NCI-H526 treated with DMSO at 0.1 percent for 48 hours (cell line): ENCODE measurements at regions not wholly inside any gene's neighbourhood (a gene's known extent, or its start where the extent isn't known, plus 50 kb on each side); places are given as distances from the start of the nearest gene placed in this dataset.

ENCODE experiments used
- DNase-seq: peaks from one replicate; lab custom pipeline; 2025; lab: John Stamatoyannopoulos, UW

GRCh38 chr2:51650769-51651168 lies 618.8 kb upstream of the NRXN1 start:
- no peak for DNase-seq

- DNase-seq: no peak
These were observed 617.4 kb upstream of the NRXN1 start for GRCh38 chr2:51649366-51649765.

- DNase-seq: no peak
These were observed 606.9 kb upstream of the NRXN1 start for GRCh38 chr2:51638811-51639210.

GRCh38 chr2:51633073-51633472 lies 601.1 kb upstream of the NRXN1 start:
- DNase-seq: no peak

GRCh38 chr2:51629406-51629805 lies 597.5 kb upstream of the NRXN1 start:
- DNase-seq: no peak

GRCh38 chr2:51628917-51629316 lies 597.0 kb upstream of the NRXN1 start:
- DNase-seq: no peak

- DNase-seq: no peak
These were observed 593.1 kb upstream of the NRXN1 start for GRCh38 chr2:51624995-51625394.

- no peak for DNase-seq
These were observed 588.9 kb upstream of the NRXN1 start for GRCh38 chr2:51620796-51621195.

- no peak for DNase-seq
These were observed 588.0 kb upstream of the NRXN1 start for GRCh38 chr2:51619961-51620360.

- DNase-seq: no peak
These were observed 580.5 kb upstream of the NRXN1 start for GRCh38 chr2:51612387-51612786.

GRCh38 chr2:51601706-51602105 lies 569.8 kb upstream of the NRXN1 start:
- DNase-seq: no peak

GRCh38 chr2:51597086-51597485 lies 565.2 kb upstream of the NRXN1 start:
- DNase-seq: peak; percentile 3

- DNase-seq: no peak
These were observed 563.9 kb upstream of the NRXN1 start for GRCh38 chr2:51595836-51596235.

- no peak for DNase-seq
These were observed 549.8 kb upstream of the NRXN1 start for GRCh38 chr2:51581636-51582267.

GRCh38 chr2:51579412-51579811 lies 547.5 kb upstream of the NRXN1 start:
- DNase-seq: no peak

- no peak for DNase-seq
These were observed 543.2 kb upstream of the NRXN1 start for GRCh38 chr2:51575181-51575580.

GRCh38 chr2:51559026-51559425 lies 527.1 kb upstream of the NRXN1 start:
- DNase-seq: no peak

GRCh38 chr2:51553476-51553875 lies 521.5 kb upstream of the NRXN1 start:
- DNase-seq: no peak

- no peak for DNase-seq
These were observed 503.8 kb upstream of the NRXN1 start for GRCh38 chr2:51535763-51536162.

GRCh38 chr2:51534166-51534565 lies 502.2 kb upstream of the NRXN1 start:
- no peak for DNase-seq

GRCh38 chr2:51528156-51528555 lies 496.2 kb upstream of the NRXN1 start:
- DNase-seq: no peak

GRCh38 chr2:51526766-51527165 lies 494.8 kb upstream of the NRXN1 start:
- DNase-seq: no peak

- no peak for DNase-seq
These were observed 484.7 kb upstream of the NRXN1 start for GRCh38 chr2:51516667-51517066.

GRCh38 chr2:51511002-51511401 lies 479.1 kb upstream of the NRXN1 start:
- DNase-seq: no peak

- no peak for DNase-seq
These were observed 478.4 kb upstream of the NRXN1 start for GRCh38 chr2:51510303-51510702.
